HL-60 (cell line): ENCODE measurements at regions not wholly inside any gene's neighbourhood (a gene's known extent, or its start where the extent isn't known, plus 50 kb on each side); places are given as distances from the start of the nearest gene placed in this dataset.

Experiments
- DNase-seq, 2 experiments: peaks; one replicate each; pipeline ENCODE4 v3.0.0-alpha.2; 2010 to 2020; ENCODE audit warnings: low read depth in 1 of 2, low spot score in 1 of 2
- H3K27ac ChIP-seq: fragments of 250-450 bp; sonication (Bioruptor Pico); replicated peaks from 2 replicates; pipeline ENCODE4 v1.5.1; 2020; ENCODE audit warnings: mild to moderate bottlenecking, moderate library complexity
- H3K27me3 ChIP-seq: fragments of 250-450 bp; sonication (Bioruptor Pico); 2 replicates; pipeline ENCODE4 v1.5.1; 2021; ENCODE audit warnings: mild to moderate bottlenecking, moderate library complexity; ENCODE audit not compliant: insufficient read depth, poor library complexity, severe bottlenecking
- H3K4me3 ChIP-seq: replicated peaks from 2 replicates; pipeline ENCODE4 v1.5.1; 2011; ENCODE audit warnings: mild to moderate bottlenecking, control low read depth, low read length; ENCODE audit not compliant: insufficient read depth
- CTCF ChIP-seq: IDR thresholded peaks from one replicate; pipeline ENCODE4 v1.5.1; 2011; ENCODE audit warnings: low read length, control low read depth, inconsistent platforms; ENCODE audit not compliant: insufficient read depth
- GABPA ChIP-seq: IDR thresholded peaks from 2 replicates; pipeline ENCODE4 v1.6.1; 2012; ENCODE audit warnings: low read depth
- POLR2AphosphoS5 ChIP-seq: IDR thresholded peaks from 2 replicates; pipeline ENCODE4 v1.6.1; 2012; ENCODE audit warnings: low read depth
- REST ChIP-seq: IDR thresholded peaks from 2 replicates; pipeline ENCODE4 v1.6.1; 2012; ENCODE audit warnings: low read depth; ENCODE audit not compliant: insufficient replicate concordance
- SPI1 ChIP-seq: IDR thresholded peaks from 2 replicates; pipeline ENCODE4 v1.6.1; 2012; ENCODE audit warnings: low read depth, mild to moderate bottlenecking, borderline replicate concordance

- no peaks in the 10 kb centered on the region for H3K27me3 ChIP-seq
- TF ChIP-seq CTCF = no peak
- no peak for TF ChIP-seq SPI1
- no peak for TF ChIP-seq REST
- TF ChIP-seq GABPA = no peak
- no peak for TF ChIP-seq POLR2AphosphoS5
- DNase-seq = no peak
- no peak overlapping the region for H3K4me3 ChIP-seq
- H3K27ac ChIP-seq = no peak overlapping the region
Observed at GRCh38 chr4:36411338-36411737, 129.9 kb downstream of the DTHD1 start.

- DNase-seq = no peak
- no peak overlapping the region for H3K4me3 ChIP-seq
- peak; percentile 2 for TF ChIP-seq CTCF
- TF ChIP-seq GABPA = no peak
- no peaks in the 10 kb centered on the region for H3K27me3 ChIP-seq
- no peak overlapping the region for H3K27ac ChIP-seq
Observed at GRCh38 chr4:36414248-36414647, 132.8 kb downstream of the DTHD1 start.

- TF ChIP-seq GABPA (no peak), SPI1 (no peak), REST (no peak), CTCF (no peak), POLR2AphosphoS5 (no peak)
- Histone ChIP-seq H3K27ac (no peak overlapping the region), H3K27me3 (no peaks in the 10 kb centered on the region), H3K4me3 (no peak overlapping the region)
- no peak for DNase-seq
Observed at GRCh38 chr4:36417146-36417545, 135.7 kb downstream of the DTHD1 start.

- Histone ChIP-seq H3K27me3 (no peaks in the 10 kb centered on the region), H3K4me3 (no peak overlapping the region), H3K27ac (no peak overlapping the region)
- TF ChIP-seq SPI1 (no peak), REST (no peak), POLR2AphosphoS5 (no peak), GABPA (no peak), CTCF (no peak)
- DNase-seq = no peak
Observed at GRCh38 chr4:36420111-36420679, 138.8 kb downstream of the DTHD1 start.
